Naive thymus-derived CD8-positive, alpha-beta T cell (primary cell): ENCODE measurements at regions not wholly inside any gene's neighbourhood (a gene's known extent, or its start where the extent isn't known, plus 50 kb on each side); places are given as distances from the start of the nearest gene placed in this dataset.
"Not testable (repeated sequence)": the region's sequence is repeated elsewhere in the genome, so short reads cannot be mapped to it uniquely, and the experiment has no call there.

ENCODE experiments used
- ATAC-seq, 2 donors: fragments of 150-1000 bp; cut with Tn5 transposase in 1 of 2; sonication (Bioruptor Pico), chemical (Tn5 transposase) in 1 of 2; 1 replicate in 1 of 2; 2 replicates in 1 of 2; pipeline ENCODE4 v1.10.0; 2021; ENCODE audit warnings: mild to moderate bottlenecking in 2 of 2, moderate library complexity in 2 of 2
- POLR2A ChIA-PET: fragments of 350-600 bp; sonication (Branson Sonifier 250); formaldehyde crosslinking; loops from one replicate; lab custom pipeline; 2021; ENCODE audit warnings: antibody characterized with exemption; lab: Charles Lee
- DNase-seq, 10 donors: peaks; one replicate each; pipeline versions ENCODE4 v3.0.0 to v3.0.0-alpha.2; 2020 to 2022
- H3K27ac Mint-ChIP-seq, 10 donors: one replicate each; pipeline ENCODE4 v1.8.0; 2020 to 2022; ENCODE audit warnings: mild to moderate bottlenecking in 10 of 10, mixed read lengths in 10 of 10, moderate library complexity in 4 of 10, inconsistent platforms in 1 of 10
- H3K27me3 Mint-ChIP-seq, 5 donors: one replicate each; pipeline ENCODE4 v1.8.0; 2021 to 2022; ENCODE audit warnings: mixed read lengths in 5 of 5
- H3K36me3 Mint-ChIP-seq, 3 donors: one replicate each; pipeline ENCODE4 v1.8.0; 2020 to 2022; ENCODE audit warnings: mixed read lengths in 3 of 3, mild to moderate bottlenecking in 2 of 3, inconsistent platforms in 1 of 3
- H3K4me1 Mint-ChIP-seq, 4 donors: one replicate each; pipeline ENCODE4 v1.8.0; 2021 to 2022; ENCODE audit warnings: mixed read lengths in 4 of 4
- H3K4me3 Mint-ChIP-seq, 10 donors: one replicate each; pipeline ENCODE4 v1.8.0; 2020 to 2022; ENCODE audit warnings: mild to moderate bottlenecking in 10 of 10, mixed read lengths in 10 of 10, moderate library complexity in 6 of 10, inconsistent platforms in 1 of 10
- H3K9me3 Mint-ChIP-seq, 9 donors: one replicate each; pipeline ENCODE4 v1.8.0; 2020 to 2022; ENCODE audit warnings: mixed read lengths in 9 of 9, mild to moderate bottlenecking in 3 of 9, inconsistent platforms in 1 of 9, moderate library complexity in 1 of 9

- Mint-ChIP-seq H3K9me3 (no peaks in the 10 kb centered on the region), H3K27me3 (no peaks in the 10 kb centered on the region), H3K36me3 (no peaks in the 10 kb centered on the region), H3K4me1 (peaks cover 0 to 12% (median 3%) of the 10 kb centered on the region in 4 donors), H3K27ac (peak overlapping the region in 1 of 10 donors; percentile 3), H3K4me3 (no peak overlapping the region)
- POLR2A ChIA-PET: no interaction called here
- ATAC-seq: no peak
- DNase-seq: no peak
Observed at GRCh38 chr10:5576780-5577624, 52.2 kb downstream of the CALML3 start.

GRCh38 chr10:5580038-5580428 lies 55.3 kb downstream of the CALML3 start:
- H3K4me1 Mint-ChIP-seq: peaks cover 0 to 21% (median 2%) of the 10 kb centered on the region in 4 donors
- ATAC-seq, DNase-seq, POLR2A ChIA-PET, H3K27ac Mint-ChIP-seq, H3K9me3 Mint-ChIP-seq, H3K27me3 Mint-ChIP-seq, H3K36me3 Mint-ChIP-seq, H3K4me3 Mint-ChIP-seq: not testable (repeated sequence)

- no peak for ATAC-seq
- no peak for DNase-seq
- Mint-ChIP-seq H3K4me1 (peaks cover 0 to 21% (median under 1%) of the 10 kb centered on the region in 4 donors), H3K9me3 (no peaks in the 10 kb centered on the region), H3K4me3 (peak overlapping the region in 1 of 10 donors; percentile 37), H3K27me3 (peaks cover 0 to 10% (median 2%) of the 10 kb centered on the region in 5 donors), H3K27ac (peak overlapping the region in 1 of 10 donors; percentile 52), H3K36me3 (no peaks in the 10 kb centered on the region)
- POLR2A ChIA-PET: no interaction called here
Observed at GRCh38 chr10:5581670-5582566, 57.2 kb downstream of the CALML3 start.

DNA sequence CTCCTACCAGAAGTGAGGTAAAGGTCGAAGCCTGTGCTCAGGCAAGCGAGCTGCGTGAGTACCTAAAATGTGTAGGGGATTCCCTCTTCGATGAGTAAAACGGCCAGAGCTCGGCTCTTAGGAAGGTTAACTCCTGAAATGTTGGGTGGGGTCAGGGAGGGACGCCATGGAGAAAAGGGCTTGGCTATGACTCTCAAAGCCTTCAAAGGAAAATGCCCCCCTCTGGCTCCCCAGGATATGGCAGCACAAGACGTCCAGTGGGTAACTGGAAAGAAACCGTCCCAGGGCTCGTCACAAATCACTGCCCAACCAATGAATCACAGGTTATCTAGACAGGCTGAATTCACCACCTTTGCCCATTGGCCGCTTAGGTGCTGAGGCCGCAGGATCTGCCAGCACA lies 58.0 kb downstream of the CALML3 start:
- Mint-ChIP-seq H3K27me3 (peaks cover 0 to 10% (median 2%) of the 10 kb centered on the region in 5 donors), H3K4me3 (no peak overlapping the region), H3K9me3 (no peaks in the 10 kb centered on the region), H3K4me1 (peaks cover 0 to 21% (median under 1%) of the 10 kb centered on the region in 4 donors), H3K36me3 (no peaks in the 10 kb centered on the region), H3K27ac (no peak overlapping the region)
- DNase-seq (no peak), ATAC-seq (no peak)
- POLR2A ChIA-PET: no interaction called here

DNA sequence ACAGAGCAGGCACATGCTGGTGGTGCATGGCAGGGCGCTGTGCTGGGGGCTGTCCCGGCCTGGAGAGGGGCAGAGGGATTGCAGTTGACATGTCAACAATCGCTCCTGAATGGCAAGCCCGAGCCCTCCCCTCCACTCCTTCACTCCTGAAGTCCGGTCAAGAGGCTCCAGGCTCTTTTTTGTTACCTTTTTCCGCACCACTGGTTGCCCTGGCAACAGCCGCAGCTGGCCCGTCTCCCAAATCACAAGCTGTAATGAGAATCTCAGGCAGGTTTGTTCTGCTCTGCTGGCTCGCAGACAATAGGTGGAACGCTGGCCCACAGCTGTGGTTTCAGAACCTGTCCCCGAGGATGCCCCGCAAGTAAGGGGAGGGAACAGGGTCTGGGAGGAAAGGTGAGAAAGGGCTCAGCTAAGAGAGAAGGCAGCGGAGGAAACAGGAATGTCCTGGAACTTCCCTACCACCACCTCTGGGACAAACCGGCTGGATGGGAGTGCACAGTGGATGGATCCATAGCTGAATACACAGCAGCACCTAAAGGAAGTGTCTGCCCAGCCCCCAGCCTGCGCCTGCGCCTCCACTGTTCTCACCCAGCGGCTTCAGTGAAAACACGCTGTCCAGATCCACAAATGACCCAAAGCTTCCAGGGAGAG lies 58.9 kb downstream of the CALML3 start:
- Mint-ChIP-seq H3K9me3 (no peaks in the 10 kb centered on the region), H3K27ac (no peak overlapping the region), H3K4me3 (no peak overlapping the region), H3K4me1 (peaks cover 0 to 21% (median 0%) of the 10 kb centered on the region in 4 donors), H3K36me3 (no peaks in the 10 kb centered on the region), H3K27me3 (peaks cover 0 to 10% (median 2%) of the 10 kb centered on the region in 5 donors)
- DNase-seq (no peak), ATAC-seq (no peak)
- POLR2A ChIA-PET: no interaction called here

GRCh38 chr10:5584895-5585516 lies 60.2 kb downstream of the CALML3 start:
- DNase-seq (no peak), ATAC-seq (no peak)
- H3K4me1 Mint-ChIP-seq: peaks cover 0 to 21% (median 2%) of the 10 kb centered on the region in 4 donors
- no peaks in the 10 kb centered on the region for H3K36me3 Mint-ChIP-seq
- H3K27me3 Mint-ChIP-seq: peaks cover 0 to 12% (median 4%) of the 10 kb centered on the region in 5 donors
- no peak overlapping the region for H3K27ac Mint-ChIP-seq
- POLR2A ChIA-PET: interaction anchor here (0.7 kb wide), 1 partner anchor 19 kb away, joined by 3 read pairs; no protein-coding TSS in a partner anchor
- H3K9me3 Mint-ChIP-seq: no peaks in the 10 kb centered on the region
- H3K4me3 Mint-ChIP-seq: no peak overlapping the region

DNA sequence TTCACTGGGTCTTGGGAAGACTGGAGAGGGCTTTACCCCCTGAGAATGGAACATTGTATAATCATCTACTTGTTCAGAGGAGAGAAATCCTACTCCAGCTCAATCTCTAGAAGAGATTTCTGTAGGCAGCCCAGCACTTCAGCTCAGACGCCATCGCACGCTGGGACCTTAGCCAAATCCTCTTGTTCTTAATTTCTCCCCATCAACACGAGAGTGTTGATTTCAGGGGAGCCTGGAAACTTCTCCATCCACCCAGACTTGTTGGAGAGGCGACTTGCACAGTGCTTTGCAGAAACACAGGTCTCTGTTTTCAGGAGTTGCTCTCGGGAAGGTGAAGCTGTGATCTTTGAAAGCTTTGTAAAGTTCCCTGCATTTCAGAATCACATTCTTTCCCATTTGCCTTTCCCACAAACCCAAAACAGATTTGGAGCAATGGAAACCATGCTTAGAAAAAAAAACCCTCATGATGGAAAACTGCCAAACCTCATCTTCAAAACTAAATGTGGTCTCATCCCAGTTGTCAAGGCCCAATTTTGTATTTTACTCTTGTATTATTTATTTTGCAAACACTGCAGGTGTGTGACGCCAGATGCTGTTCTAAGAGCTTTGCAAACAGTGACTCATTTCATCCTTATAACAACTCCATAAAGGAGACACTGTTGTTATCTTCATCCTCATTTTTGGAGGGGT lies 60.9 kb downstream of the CALML3 start:
- POLR2A ChIA-PET: interaction anchor here (0.7 kb wide), 1 partner anchor 20 kb away, joined by 3 read pairs; no protein-coding TSS in a partner anchor
- Mint-ChIP-seq H3K4me1 (peaks cover 0 to 19% (median 2%) of the 10 kb centered on the region in 4 donors), H3K4me3 (no peak overlapping the region), H3K27ac (no peak overlapping the region), H3K9me3 (no peaks in the 10 kb centered on the region), H3K27me3 (peaks cover 0 to 12% (median 4%) of the 10 kb centered on the region in 5 donors), H3K36me3 (peaks cover 0 to 1% (median 0%) of the 10 kb centered on the region in 3 donors)
- DNase-seq (no peak), ATAC-seq (no peak)

DNA sequence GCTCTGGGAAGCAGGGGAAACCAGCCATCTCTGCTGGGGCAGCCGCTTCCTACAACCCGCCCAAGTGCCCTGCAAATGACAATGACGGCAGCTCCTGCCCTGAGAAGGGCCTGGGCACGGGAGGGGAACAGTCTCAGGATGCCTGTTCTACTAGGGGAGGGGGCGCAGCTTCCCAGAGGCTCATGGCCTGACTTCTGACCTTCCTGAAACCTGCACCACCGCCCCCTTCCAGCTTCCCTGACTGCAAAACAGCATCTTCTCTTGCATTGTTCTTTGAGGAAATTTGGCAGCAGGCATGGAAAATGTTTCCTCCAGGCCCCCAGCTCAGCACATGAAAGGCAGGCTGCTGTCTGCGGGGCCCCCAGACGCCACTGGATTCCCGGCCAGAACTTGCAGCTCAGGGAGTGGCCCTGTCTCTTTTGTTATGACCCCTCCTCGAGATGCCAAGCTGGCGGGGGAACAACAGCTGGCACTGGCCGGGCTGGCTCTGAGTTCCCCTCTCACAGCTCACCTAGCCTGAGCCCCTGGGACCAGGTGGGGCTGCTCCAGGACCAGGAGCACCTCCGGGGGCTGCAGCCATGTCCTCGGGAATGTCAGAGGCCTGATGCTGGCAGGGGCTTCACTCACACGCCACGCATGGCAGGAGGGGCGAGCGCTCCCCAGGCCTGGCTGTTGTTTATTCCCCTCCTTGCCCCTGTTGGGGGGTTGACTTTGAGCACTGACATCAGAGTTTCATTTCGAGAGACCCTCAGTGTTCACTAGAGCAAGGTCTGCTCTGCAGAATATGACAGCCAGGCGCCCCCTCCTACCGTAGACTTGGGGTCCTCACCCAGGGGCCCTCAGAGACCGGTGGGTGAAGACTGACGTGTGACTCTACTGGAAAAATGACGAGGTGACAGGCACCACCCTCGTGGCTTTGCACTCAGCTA lies 62.7 kb downstream of the CALML3 start:
- H3K27me3 Mint-ChIP-seq: peaks cover 2 to 16% (median 11%) of the 10 kb centered on the region in 5 donors
- H3K4me1 Mint-ChIP-seq: peaks cover 0 to 6% (median 3%) of the 10 kb centered on the region in 4 donors
- POLR2A ChIA-PET: no interaction called here
- H3K36me3 Mint-ChIP-seq: peaks cover 0 to 1% (median 0%) of the 10 kb centered on the region in 3 donors
- DNase-seq (no peak), ATAC-seq (no peak)
- no peak overlapping the region for H3K27ac Mint-ChIP-seq
- no peak overlapping the region for H3K4me3 Mint-ChIP-seq
- H3K9me3 Mint-ChIP-seq: no peaks in the 10 kb centered on the region

DNA sequence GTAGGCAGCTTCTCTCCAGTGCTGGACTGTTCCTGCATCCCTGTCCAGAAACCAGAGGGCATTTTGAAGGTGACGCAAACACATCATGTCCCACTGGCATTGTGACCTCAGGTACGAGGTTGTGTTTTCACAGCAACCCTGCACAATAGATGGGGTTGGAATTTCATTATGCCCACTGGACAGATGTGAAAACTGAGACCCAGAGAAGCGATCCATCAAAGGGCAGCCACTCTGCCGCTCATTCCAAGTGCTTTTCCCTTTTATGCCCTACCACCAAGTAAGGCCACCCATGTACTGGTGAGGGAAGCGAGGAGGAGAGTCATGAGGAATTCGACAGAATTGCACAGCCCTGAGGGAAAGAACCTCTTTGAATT lies 63.3 kb downstream of the CALML3 start:
- Mint-ChIP-seq H3K4me1 (peaks cover 0 to 8% (median 2%) of the 10 kb centered on the region in 4 donors), H3K27me3 (peaks cover 2 to 21% (median 13%) of the 10 kb centered on the region in 5 donors), H3K9me3 (no peaks in the 10 kb centered on the region), H3K36me3 (peaks cover 0 to 1% (median 0%) of the 10 kb centered on the region in 3 donors), H3K4me3 (no peak overlapping the region), H3K27ac (no peak overlapping the region)
- POLR2A ChIA-PET: no interaction called here
- ATAC-seq (no peak), DNase-seq (no peak)

DNA sequence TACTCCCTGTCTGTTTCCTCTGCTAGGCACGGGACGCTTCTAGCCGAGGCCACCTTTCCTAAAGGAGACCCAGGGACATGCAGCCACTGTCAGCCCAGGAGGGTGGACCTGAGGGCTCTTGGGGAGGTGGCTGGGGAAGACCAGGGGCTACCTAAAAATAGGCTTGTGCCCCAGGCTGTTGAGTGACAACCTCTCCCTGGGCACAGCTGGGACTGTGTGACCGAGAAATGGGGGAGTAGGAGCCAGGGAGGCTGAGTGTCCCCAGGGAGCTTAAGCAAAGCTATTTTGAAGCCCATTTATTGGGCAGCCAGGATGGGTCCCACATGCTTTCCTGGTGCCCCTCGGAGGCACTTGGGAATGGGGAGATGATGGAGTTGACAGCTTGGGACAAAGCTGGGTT lies 63.8 kb downstream of the CALML3 start:
- Mint-ChIP-seq H3K36me3 (peaks cover 0 to 1% (median 0%) of the 10 kb centered on the region in 3 donors), H3K4me3 (no peak overlapping the region), H3K4me1 (peaks cover 0 to 8% (median 0%) of the 10 kb centered on the region in 4 donors), H3K27me3 (peaks cover 2 to 20% (median 12%) of the 10 kb centered on the region in 5 donors), H3K9me3 (no peaks in the 10 kb centered on the region), H3K27ac (no peak overlapping the region)
- DNase-seq (no peak), ATAC-seq (no peak)
- POLR2A ChIA-PET: no interaction called here
